GM12878 (cell line): ENCODE measurements at regions not wholly inside any gene's neighbourhood (a gene's known extent, or its start where the extent isn't known, plus 50 kb on each side); places are given as distances from the start of the nearest gene placed in this dataset.

Experiments used
- ATAC-seq: fragments of 200-7000 bp; cut with Tn5 transposase; 3 replicates; pipeline ENCODE4 v1.9.1; 2020; ENCODE audit warnings: mild to moderate bottlenecking, moderate library complexity
- BruUV-seq: library from RNA; stranded (reverse); fragments of 400-500 nt; replicated peaks from 2 replicates; lab custom pipeline; 2021; lab: Mats Ljungman, UMichigan
- CTCF ChIA-PET: fragments of 300-600 bp; sonication (Branson Sonifier 250); formaldehyde crosslinking; extraction: SDS; loops from one replicate; lab custom pipeline; 2021; ENCODE audit warnings: inconsistent platforms; lab: Yijun Ruan, JAX
- POLR2A ChIA-PET: fragments of 350-600 bp; formaldehyde crosslinking; extraction: SDS; loops from one replicate; lab custom pipeline; 2021; ENCODE audit warnings: inconsistent platforms; lab: Charles Lee
- RAD21 ChIA-PET: fragments of 300-600 bp; sonication (Branson Sonifier 250); formaldehyde crosslinking; loops from one replicate; lab custom pipeline; 2023; ENCODE audit warnings: antibody characterized with exemption; ENCODE audit not compliant: unreplicated experiment; lab: Charles Lee
- SMC1A ChIA-PET: fragments of 300-600 bp; sonication (Branson Sonifier 250); formaldehyde crosslinking; loops from one replicate; lab custom pipeline; 2023; ENCODE audit not compliant: unreplicated experiment, uncharacterized antibody; lab: Charles Lee
- DNase-seq: peaks from one replicate; pipeline ENCODE4 v3.0.0-alpha.2; 2011; ENCODE audit warnings: low read depth, low spot score
- FAIRE-seq: peaks from 3 replicates; lab custom pipeline; 2011; peaks lifted over from hg19 to GRCh38; lab: Jason Lieb, UNC
- H2AFZ ChIP-seq: 2 replicates; pipeline ENCODE4 v1.6.0; 2011; ENCODE audit warnings: low read depth, low read length, control low read depth; ENCODE audit not compliant: control insufficient read depth
- H3K27ac ChIP-seq: 2 replicates; pipeline ENCODE4 v1.5.1; 2011; ENCODE audit warnings: control low read depth; ENCODE audit not compliant: control insufficient read depth, insufficient read depth
- H3K27me3 ChIP-seq, 2 experiments: replicated peaks in 1 of 2; 2 replicates each; pipeline versions ENCODE4 v1.6.0 to v1.6.1; 2011; ENCODE audit warnings: low read length in 1 of 2; ENCODE audit not compliant: control insufficient read depth in 2 of 2, insufficient read depth in 2 of 2
- H3K36me3 ChIP-seq, 2 experiments: 2 replicates each; pipeline ENCODE4 v1.5.1; 2011; ENCODE audit warnings: low read length in 1 of 2; ENCODE audit not compliant: control insufficient read depth in 2 of 2, insufficient read depth in 2 of 2
- H3K4me1 ChIP-seq: 2 replicates; pipeline ENCODE4 v1.6.1; 2011; ENCODE audit warnings: mild to moderate bottlenecking, low read length, moderate library complexity, mixed read lengths; ENCODE audit not compliant: control insufficient read depth, insufficient read depth
- H3K4me2 ChIP-seq: 2 replicates; pipeline ENCODE4 v1.6.0; 2011; ENCODE audit warnings: control low read depth; ENCODE audit not compliant: control insufficient read depth, insufficient read depth
- H3K4me3 ChIP-seq: fragments of 200-600 bp; sonication (generic); 2 replicates; pipeline ENCODE4 v1.5.1; 2016
- H3K79me2 ChIP-seq: 2 replicates; pipeline ENCODE4 v1.6.0; 2011; ENCODE audit warnings: low read length; ENCODE audit not compliant: control insufficient read depth, insufficient read depth
- H3K9ac ChIP-seq: 2 replicates; pipeline ENCODE4 v1.8.0; 2011; ENCODE audit warnings: low read length, control low read depth, mixed read lengths; ENCODE audit not compliant: control insufficient read depth, insufficient read depth
- H3K9me3 ChIP-seq: replicated peaks from 3 replicates; pipeline ENCODE4 v1.5.1; 2011; ENCODE audit warnings: mild to moderate bottlenecking, low read length; ENCODE audit not compliant: control insufficient read depth, insufficient read depth
- H4K20me1 ChIP-seq: 2 replicates; pipeline ENCODE4 v1.6.0; 2011; ENCODE audit not compliant: control insufficient read depth, insufficient read depth
- BACH1 ChIP-seq: fragments of 450-650 bp; IDR thresholded peaks from 2 replicates; pipeline ENCODE4 v1.6.1; 2017; ENCODE audit warnings: mild to moderate bottlenecking, borderline replicate concordance
- CHD1 ChIP-seq: IDR thresholded peaks from 2 replicates; pipeline ENCODE4 v1.6.1; 2012; ENCODE audit warnings: low read depth, low read length, improper control_type of control experiment
- POLR2AphosphoS5 ChIP-seq: IDR thresholded peaks from 2 replicates; pipeline ENCODE4 v1.6.1; 2011; ENCODE audit warnings: mild to moderate bottlenecking, low read length, inconsistent platforms
- RELA ChIP-seq: fragments of 450-650 bp; IDR thresholded peaks from 2 replicates; pipeline ENCODE4 v1.8.0; 2014; ENCODE audit warnings: borderline replicate concordance; ENCODE audit not compliant: partially characterized antibody
- SUZ12 ChIP-seq: fragments of 200-600 bp; sonication (generic); IDR thresholded peaks from one replicate; pipeline ENCODE4 v1.6.1; 2018; ENCODE audit warnings: antibody characterized with exemption, mild to moderate bottlenecking; ENCODE audit not compliant: unreplicated experiment
- YBX1 ChIP-seq: fragments of 450-650 bp; IDR thresholded peaks from 2 replicates; pipeline ENCODE4 v1.6.1; 2016; ENCODE audit warnings: antibody characterized with exemption
- WGBS: methylation state at CpG from one replicate; pipeline ENCODE4 v1.1.6; 2016; ENCODE audit warnings: low lambda C conversion rate; ENCODE audit not compliant: insufficient replicate concordance, insufficient coverage; ENCODE audit errors: missing lambda C conversion rate; 5-methylcytosine and 5-hydroxymethylcytosine counted together
- in situ Hi-C: fragments of 300-500 bp; cut with MboI; formaldehyde crosslinking; loops from 9 replicates; pipeline ENCODE4 v1.14.3; 2018; ENCODE audit warnings: mixed read lengths
- intact Hi-C: fragments of 100-400 bp; cut with micrococcal nuclease; formaldehyde crosslinking; loops from one replicate; pipeline ENCODE4 v1.14.2; 2022; ENCODE audit not compliant: unreplicated experiment
- TF ChIP-seq, protein P1 (sequence below): fragments of 450-650 bp; formaldehyde crosslinking; IDR thresholded peaks from 2 replicates; pipeline ENCODE4 v1.4.0; 2020; ENCODE audit warnings: mild to moderate bottlenecking, moderate library complexity
- TF ChIP-seq, protein P2 (sequence below): fragments of 450-650 bp; IDR thresholded peaks from 2 replicates; pipeline ENCODE4 v1.6.1; 2016; ENCODE audit warnings: mild to moderate bottlenecking

DNA sequence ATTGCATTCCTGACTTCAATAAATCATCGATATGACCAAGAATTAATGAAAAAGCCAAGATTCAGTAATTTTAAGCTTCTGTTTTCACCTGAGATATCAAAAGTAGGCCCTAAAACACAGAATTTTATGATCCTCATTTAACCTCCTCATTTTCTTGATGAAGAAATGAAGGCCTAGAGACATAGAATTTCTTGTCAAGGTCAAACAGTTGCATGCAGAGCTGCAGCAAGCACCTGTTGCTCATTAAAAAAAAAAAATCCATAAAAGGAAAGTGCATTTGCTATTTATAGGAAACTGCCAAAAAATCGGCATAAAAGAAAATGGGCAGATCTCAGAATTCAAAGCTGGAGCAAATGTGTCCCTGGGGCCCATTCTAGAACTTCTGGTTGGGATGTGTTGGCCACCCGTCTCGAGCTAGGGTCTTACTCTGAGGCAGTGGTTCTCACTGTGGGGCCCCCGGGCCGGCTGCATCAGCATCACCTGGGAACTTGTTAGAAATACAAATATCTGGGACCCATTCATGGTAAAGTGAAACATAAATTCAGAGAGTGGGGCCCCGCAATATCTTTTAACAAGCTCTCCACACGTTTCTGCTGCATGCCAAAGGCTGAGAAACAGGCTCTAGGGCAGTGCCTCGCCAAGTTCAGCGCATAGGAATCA, 224.7 kb upstream of the UBL3 start:
- RAD21 ChIA-PET = interaction anchor here (1.1 kb wide), 1 partner anchor 37 kb away, joined by 3 read pairs; no protein-coding TSS in a partner anchor
- DNase-seq (no peak), ATAC-seq (no peak), FAIRE-seq (no peak)
- POLR2A ChIA-PET = no interaction called here
- Histone ChIP-seq H3K4me1 (no peaks in the 10 kb centered on the region), H3K79me2 (no peaks in the 10 kb centered on the region), H3K4me2 (no peak overlapping the region), H3K4me3 (no peak overlapping the region), H3K27me3 (no peaks in the 10 kb centered on the region; a peak in 1 of 4 replicates), H3K9me3 (no peaks in the 10 kb centered on the region), H3K27ac (no peak overlapping the region), H4K20me1 (no peaks in the 10 kb centered on the region), H3K9ac (no peak overlapping the region), H2AFZ (no peak overlapping the region), H3K36me3 (no peaks in the 10 kb centered on the region)
- intact Hi-C loops (no loop called here), in situ Hi-C loops (no loop called here)
- 33% methylated on average over 10 of the region's 10 CpGs for WGBS
- CTCF ChIA-PET = no interaction called here
- SMC1A ChIA-PET = interaction anchor here (0.6 kb wide), 1 partner anchor 291 kb away, joined by 3 read pairs; no protein-coding TSS in a partner anchor
- TF ChIP-seq RELA (no peak), BACH1 (no peak), YBX1 (no peak), CHD1 (no peak), POLR2AphosphoS5 (no peak), SUZ12 (no peak)
- TF ChIP-seq, protein P1, sequence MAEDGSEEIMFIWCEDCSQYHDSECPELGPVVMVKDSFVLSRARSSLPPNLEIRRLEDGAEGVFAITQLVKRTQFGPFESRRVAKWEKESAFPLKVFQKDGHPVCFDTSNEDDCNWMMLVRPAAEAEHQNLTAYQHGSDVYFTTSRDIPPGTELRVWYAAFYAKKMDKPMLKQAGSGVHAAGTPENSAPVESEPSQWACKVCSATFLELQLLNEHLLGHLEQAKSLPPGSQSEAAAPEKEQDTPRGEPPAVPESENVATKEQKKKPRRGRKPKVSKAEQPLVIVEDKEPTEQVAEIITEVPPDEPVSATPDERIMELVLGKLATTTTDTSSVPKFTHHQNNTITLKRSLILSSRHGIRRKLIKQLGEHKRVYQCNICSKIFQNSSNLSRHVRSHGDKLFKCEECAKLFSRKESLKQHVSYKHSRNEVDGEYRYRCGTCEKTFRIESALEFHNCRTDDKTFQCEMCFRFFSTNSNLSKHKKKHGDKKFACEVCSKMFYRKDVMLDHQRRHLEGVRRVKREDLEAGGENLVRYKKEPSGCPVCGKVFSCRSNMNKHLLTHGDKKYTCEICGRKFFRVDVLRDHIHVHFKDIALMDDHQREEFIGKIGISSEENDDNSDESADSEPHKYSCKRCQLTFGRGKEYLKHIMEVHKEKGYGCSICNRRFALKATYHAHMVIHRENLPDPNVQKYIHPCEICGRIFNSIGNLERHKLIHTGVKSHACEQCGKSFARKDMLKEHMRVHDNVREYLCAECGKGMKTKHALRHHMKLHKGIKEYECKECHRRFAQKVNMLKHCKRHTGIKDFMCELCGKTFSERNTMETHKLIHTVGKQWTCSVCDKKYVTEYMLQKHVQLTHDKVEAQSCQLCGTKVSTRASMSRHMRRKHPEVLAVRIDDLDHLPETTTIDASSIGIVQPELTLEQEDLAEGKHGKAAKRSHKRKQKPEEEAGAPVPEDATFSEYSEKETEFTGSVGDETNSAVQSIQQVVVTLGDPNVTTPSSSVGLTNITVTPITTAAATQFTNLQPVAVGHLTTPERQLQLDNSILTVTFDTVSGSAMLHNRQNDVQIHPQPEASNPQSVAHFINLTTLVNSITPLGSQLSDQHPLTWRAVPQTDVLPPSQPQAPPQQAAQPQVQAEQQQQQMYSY (CRISPR knock-in tag) = no peak
- TF ChIP-seq, protein P2, sequence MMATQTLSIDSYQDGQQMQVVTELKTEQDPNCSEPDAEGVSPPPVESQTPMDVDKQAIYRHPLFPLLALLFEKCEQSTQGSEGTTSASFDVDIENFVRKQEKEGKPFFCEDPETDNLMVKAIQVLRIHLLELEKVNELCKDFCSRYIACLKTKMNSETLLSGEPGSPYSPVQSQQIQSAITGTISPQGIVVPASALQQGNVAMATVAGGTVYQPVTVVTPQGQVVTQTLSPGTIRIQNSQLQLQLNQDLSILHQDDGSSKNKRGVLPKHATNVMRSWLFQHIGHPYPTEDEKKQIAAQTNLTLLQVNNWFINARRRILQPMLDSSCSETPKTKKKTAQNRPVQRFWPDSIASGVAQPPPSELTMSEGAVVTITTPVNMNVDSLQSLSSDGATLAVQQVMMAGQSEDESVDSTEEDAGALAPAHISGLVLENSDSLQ = no peak
- BruUV-seq = no TSS peak
